Gastroesophageal sphincter (tissue), 4 donors: ENCODE measurements at regions not wholly inside any gene's neighbourhood (a gene's known extent, or its start where the extent isn't known, plus 50 kb on each side); places are given as distances from the start of the nearest gene placed in this dataset.

Source experiments
- ATAC-seq: fragments of 150-250 bp; one replicate; pipeline ENCODE4 v1.9.1; 2016; ENCODE audit warnings: mild to moderate bottlenecking, moderate library complexity
- H3K27ac ChIP-seq, 4 donors: fragments of 200-600 bp; sonication (generic) in 3 of 4; 1 replicate in 3 of 4; 2 replicates in 1 of 4; pipeline ENCODE4 v1.5.1; 2016 to 2019
- H3K27me3 ChIP-seq: fragments of 200-600 bp; sonication (generic); one replicate; pipeline ENCODE4 v1.5.1; 2019
- H3K36me3 ChIP-seq, 2 donors: fragments of 200-600 bp; sonication (generic); one replicate each; pipeline ENCODE4 v1.5.1; 2019; ENCODE audit warnings: control low read depth in 1 of 2
- H3K4me1 ChIP-seq, 3 donors: fragments of 200-600 bp; sonication (generic); 1 replicate in 2 of 3; 2 replicates in 1 of 3; pipeline ENCODE4 v1.5.1; 2016 to 2019; ENCODE audit warnings: control low read depth in 2 of 3
- H3K4me3 ChIP-seq, 2 donors: fragments of 200-600 bp; sonication (generic); one replicate each; pipeline ENCODE4 v1.5.1; 2019; ENCODE audit warnings: mild to moderate bottlenecking in 1 of 2, moderate library complexity in 1 of 2
- H3K9me3 ChIP-seq, 3 donors: fragments of 200-600 bp; sonication (generic); one replicate each; pipeline ENCODE4 v1.5.1; 2017 to 2019; ENCODE audit warnings: control low read depth in 2 of 3
- CTCF ChIP-seq, 4 experiments: fragments of 200-600 bp in 2 of 4; fragments of 450-650 bp in 2 of 4; sonication (generic) in 1 of 4; IDR thresholded peaks; one replicate each; pipeline ENCODE4 v1.5.1; 2017 to 2019; ENCODE audit warnings: antibody characterized with exemption in 4 of 4, mild to moderate bottlenecking in 2 of 4, moderate library complexity in 2 of 4
- EP300 ChIP-seq: sonication (generic); formaldehyde crosslinking; IDR thresholded peaks from one replicate; pipeline ENCODE4 v1.6.1; 2017; ENCODE audit warnings: antibody characterized with exemption, mild to moderate bottlenecking
- POLR2A ChIP-seq, 2 donors: fragments of 450-650 bp; IDR thresholded peaks; one replicate each; pipeline ENCODE4 v1.6.1; 2017; ENCODE audit warnings: antibody characterized with exemption in 2 of 2, mild to moderate bottlenecking in 2 of 2, moderate library complexity in 1 of 2
- POLR2AphosphoS5 ChIP-seq: sonication (generic); formaldehyde crosslinking; IDR thresholded peaks from one replicate; pipeline ENCODE4 v1.6.1; 2017; ENCODE audit warnings: antibody characterized with exemption
- WGBS, 2 donors: methylation state at CpG; one replicate each; pipeline ENCODE4 v1.1.5; 2018; ENCODE audit warnings: low coverage in 1 of 2; 5-methylcytosine and 5-hydroxymethylcytosine counted together

GRCh38 chr7:38105874-38106483, 72.1 kb upstream of the STARD3NL start:
- H3K27me3 ChIP-seq, result peaks cover 6% of the 10 kb centered on the region
- no peak overlapping the region for H3K27ac ChIP-seq
- no peak overlapping the region for H3K4me3 ChIP-seq
- WGBS, 2 donors, result 15 to 20% methylated on average over 4 to 5 of the region's 5 CpGs
- TF ChIP-seq EP300, result no peak
- peak; percentile 57 to 70 (median 69) for TF ChIP-seq CTCF (IDR thresholded peaks at IDR 0.05)
- H3K36me3 ChIP-seq, result no peaks in the 10 kb centered on the region
- ATAC-seq, result no peak
- no peaks in the 10 kb centered on the region for H3K9me3 ChIP-seq
- H3K4me1 ChIP-seq, result peaks cover 0 to 3% (median 0%) of the 10 kb centered on the region in 3 donors

GRCh38 chr7:38107486-38107893, 70.6 kb upstream of the STARD3NL start:
- ATAC-seq, result no peak
- peaks cover 6% of the 10 kb centered on the region for H3K27me3 ChIP-seq
- WGBS, 2 donors, result 27 to 44% methylated on average over 2 to 3 of the region's 3 CpGs
- no peak overlapping the region for H3K4me3 ChIP-seq
- TF ChIP-seq CTCF (IDR thresholded peaks at IDR 0.05) (peak; percentile 51 to 79 (median 64)), EP300 (no peak), POLR2AphosphoS5 (no peak), POLR2A (IDR thresholded peaks at IDR 0.05) (no peak)
- no peaks in the 10 kb centered on the region for H3K9me3 ChIP-seq
- H3K36me3 ChIP-seq, result no peaks in the 10 kb centered on the region
- no peak overlapping the region for H3K27ac ChIP-seq
- H3K4me1 ChIP-seq, result peaks cover 0 to 3% (median 0%) of the 10 kb centered on the region in 3 donors

GRCh38 chr7:38112075-38112474, 66.0 kb upstream of the STARD3NL start:
- 78 to 100% methylated on average over 1 to 2 of the region's 2 CpGs for WGBS, 2 donors

GRCh38 chr7:38120076-38120475, 58.0 kb upstream of the STARD3NL start:
- 78 to 100% methylated on average over 1 of the region's 1 CpG for WGBS, 2 donors
- H3K36me3 ChIP-seq, result no peaks in the 10 kb centered on the region
- peaks cover 0 to 14% (median 0%) of the 10 kb centered on the region in 3 donors for H3K9me3 ChIP-seq
- TF ChIP-seq POLR2AphosphoS5 (no peak), CTCF (IDR thresholded peaks at IDR 0.05) (no peak), POLR2A (IDR thresholded peaks at IDR 0.05) (no peak), EP300 (no peak)
- H3K27ac ChIP-seq, result no peak overlapping the region
- H3K27me3 ChIP-seq, result no peaks in the 10 kb centered on the region
- no peaks in the 10 kb centered on the region for H3K4me1 ChIP-seq
- no peak overlapping the region for H3K4me3 ChIP-seq
- no peak for ATAC-seq

More at GRCh38 chr7:38112075-38112474, 66.0 kb upstream of the STARD3NL start:
- H3K4me3 ChIP-seq, result no peak overlapping the region
- H3K9me3 ChIP-seq, result no peaks in the 10 kb centered on the region
- TF ChIP-seq POLR2A (IDR thresholded peaks at IDR 0.05) (no peak), CTCF (IDR thresholded peaks at IDR 0.05) (no peak), POLR2AphosphoS5 (no peak), EP300 (no peak)
- H3K4me1 ChIP-seq, result no peaks in the 10 kb centered on the region
- no peak for ATAC-seq
- no peak overlapping the region for H3K27ac ChIP-seq
- no peaks in the 10 kb centered on the region for H3K36me3 ChIP-seq
- no peaks in the 10 kb centered on the region for H3K27me3 ChIP-seq

- H3K36me3 ChIP-seq, result no peaks in the 10 kb centered on the region
- 45 to 69% methylated on average over 4 of the region's 4 CpGs for WGBS, 2 donors
Observed at GRCh38 chr7:38122501-38122900, 55.5 kb upstream of the STARD3NL start.

More at GRCh38 chr7:38122501-38122900, 55.5 kb upstream of the STARD3NL start:
- H3K9me3 ChIP-seq, result peaks cover 0 to 14% (median 0%) of the 10 kb centered on the region in 3 donors
- TF ChIP-seq POLR2A (IDR thresholded peaks at IDR 0.05) (no peak), EP300 (no peak), CTCF (IDR thresholded peaks at IDR 0.05) (no peak), POLR2AphosphoS5 (no peak)
- ATAC-seq, result no peak
- no peak overlapping the region for H3K27ac ChIP-seq
- H3K4me1 ChIP-seq, result no peaks in the 10 kb centered on the region
- H3K4me3 ChIP-seq, result no peak overlapping the region
- H3K27me3 ChIP-seq, result no peaks in the 10 kb centered on the region
